ENCODE measurements at regions not wholly inside any gene's neighbourhood (a gene's known extent, or its start where the extent isn't known, plus 50 kb on each side); places are given as distances from the start of the nearest gene placed in this dataset.
"Not testable (repeated sequence)": the region's sequence is repeated elsewhere in the genome, so short reads cannot be mapped to it uniquely, and the experiment has no call there.

- 85 to 100% methylated on average over 2 to 7 of the region's 7 CpGs for WGBS, 2 experiments (ENCODE audit: low coverage in 1 of 2, low lambda C conversion rate in 2 of 2, missing lambda C conversion rate in 2 of 2)
- H3K4me2 ChIP-seq (ENCODE audit: unreplicated experiment): no peak overlapping the region
- no peaks in the 10 kb centered on the region for H3K36me3 ChIP-seq (ENCODE audit: low read depth)
- no peak overlapping the region for H2AFZ ChIP-seq
- no peaks in the 10 kb centered on the region for H3K9me3 ChIP-seq (ENCODE audit: low read depth)
- no peaks in the 10 kb centered on the region for H3K4me1 ChIP-seq (ENCODE audit: insufficient read depth)
- H3K9ac ChIP-seq: no peak overlapping the region
- no peaks in the 10 kb centered on the region for H4K20me1 ChIP-seq (ENCODE audit: insufficient read depth)
- no peaks in the 10 kb centered on the region for H3K27me3 ChIP-seq (replicated peaks; ENCODE audit: insufficient read depth)
- TF ChIP-seq EZH2phosphoT487 (IDR thresholded peaks at IDR 0.05; ENCODE audit: insufficient read depth, low read depth) (no peak), EZH2 (IDR thresholded peaks at IDR 0.05; ENCODE audit: insufficient read depth, poor library complexity, severe bottlenecking) (no peak)
- no peak for DNase-seq
- no peak overlapping the region for H3K27ac ChIP-seq
- no peaks in the 10 kb centered on the region for H3K79me2 ChIP-seq (ENCODE audit: insufficient read depth)
- H3K9me2 ChIP-seq (ENCODE audit: insufficient read depth): no peaks in the 10 kb centered on the region
- H3F3A ChIP-seq (ENCODE audit: insufficient read depth): no peaks in the 10 kb centered on the region
- H3K4me3 ChIP-seq: no peak overlapping the region
- in situ Hi-C loops (cut with MboI): no loop called here
These were observed 207.5 kb upstream of the HAAO start for GRCh38 chr2:42999856-43000241.

- no peaks in the 10 kb centered on the region for H4K20me1 ChIP-seq (ENCODE audit: insufficient read depth)
- H3K9me2 ChIP-seq (ENCODE audit: insufficient read depth): no peaks in the 10 kb centered on the region
- no peak overlapping the region for H2AFZ ChIP-seq
- no peaks in the 10 kb centered on the region for H3K4me1 ChIP-seq (ENCODE audit: insufficient read depth)
- H3K4me2 ChIP-seq (ENCODE audit: unreplicated experiment): no peak overlapping the region
- H3K36me3 ChIP-seq (ENCODE audit: low read depth): no peaks in the 10 kb centered on the region
- in situ Hi-C loops (cut with MboI): no loop called here
- WGBS, 2 experiments (ENCODE audit: low coverage in 1 of 2, low lambda C conversion rate in 2 of 2, missing lambda C conversion rate in 2 of 2): 84 to 95% methylated on average over 5 of the region's 5 CpGs
- H3K4me3 ChIP-seq: no peak overlapping the region
- no peaks in the 10 kb centered on the region for H3K27me3 ChIP-seq (replicated peaks; ENCODE audit: insufficient read depth)
- no peak for DNase-seq
- H3K27ac ChIP-seq: no peak overlapping the region
- no peaks in the 10 kb centered on the region for H3F3A ChIP-seq (ENCODE audit: insufficient read depth)
- no peaks in the 10 kb centered on the region for H3K79me2 ChIP-seq (ENCODE audit: insufficient read depth)
- H3K9me3 ChIP-seq (ENCODE audit: low read depth): no peaks in the 10 kb centered on the region
- TF ChIP-seq EZH2 (IDR thresholded peaks at IDR 0.05; ENCODE audit: insufficient read depth, poor library complexity, severe bottlenecking) (no peak), EZH2phosphoT487 (IDR thresholded peaks at IDR 0.05; ENCODE audit: insufficient read depth, low read depth) (no peak)
- no peak overlapping the region for H3K9ac ChIP-seq
These were observed 207.0 kb upstream of the HAAO start for GRCh38 chr2:42999391-42999841.

GRCh38 chr2:42998721-42999120 lies 206.3 kb upstream of the HAAO start:
- no peak overlapping the region for H3K9ac ChIP-seq
- in situ Hi-C loops (cut with MboI): no loop called here
- no peaks in the 10 kb centered on the region for H3K9me2 ChIP-seq (ENCODE audit: insufficient read depth)
- H3K4me2 ChIP-seq (ENCODE audit: unreplicated experiment): no peak overlapping the region
- no peaks in the 10 kb centered on the region for H3K27me3 ChIP-seq (replicated peaks; ENCODE audit: insufficient read depth)
- no peaks in the 10 kb centered on the region for H3K36me3 ChIP-seq (ENCODE audit: low read depth)
- TF ChIP-seq EZH2phosphoT487 (IDR thresholded peaks at IDR 0.05; ENCODE audit: insufficient read depth, low read depth) (no peak), EZH2 (IDR thresholded peaks at IDR 0.05; ENCODE audit: insufficient read depth, poor library complexity, severe bottlenecking) (no peak)
- no peak overlapping the region for H2AFZ ChIP-seq
- H3K9me3 ChIP-seq (ENCODE audit: low read depth): no peaks in the 10 kb centered on the region
- no peaks in the 10 kb centered on the region for H3F3A ChIP-seq (ENCODE audit: insufficient read depth)
- 97 to 98% methylated on average over 10 of the region's 10 CpGs for WGBS, 2 experiments (ENCODE audit: low coverage in 1 of 2, low lambda C conversion rate in 2 of 2, missing lambda C conversion rate in 2 of 2)
- H4K20me1 ChIP-seq (ENCODE audit: insufficient read depth): no peaks in the 10 kb centered on the region
- no peaks in the 10 kb centered on the region for H3K79me2 ChIP-seq (ENCODE audit: insufficient read depth)
- H3K27ac ChIP-seq: no peak overlapping the region
- no peak overlapping the region for H3K4me3 ChIP-seq
- H3K4me1 ChIP-seq (ENCODE audit: insufficient read depth): no peaks in the 10 kb centered on the region
- DNase-seq: no peak

- H3K9me3 ChIP-seq (ENCODE audit: low read depth): no peaks in the 10 kb centered on the region
- no peaks in the 10 kb centered on the region for H3K36me3 ChIP-seq (ENCODE audit: low read depth)
- H3K4me1 ChIP-seq (ENCODE audit: insufficient read depth): no peaks in the 10 kb centered on the region
- no peaks in the 10 kb centered on the region for H3K79me2 ChIP-seq (ENCODE audit: insufficient read depth)
- no peaks in the 10 kb centered on the region for H3K27me3 ChIP-seq (replicated peaks; ENCODE audit: insufficient read depth)
- no peak overlapping the region for H3K27ac ChIP-seq
- no peak overlapping the region for H3K9ac ChIP-seq
- no peaks in the 10 kb centered on the region for H4K20me1 ChIP-seq (ENCODE audit: insufficient read depth)
- no peaks in the 10 kb centered on the region for H3K9me2 ChIP-seq (ENCODE audit: insufficient read depth)
- H3F3A ChIP-seq (ENCODE audit: insufficient read depth): no peaks in the 10 kb centered on the region
- H2AFZ ChIP-seq: no peak overlapping the region
- in situ Hi-C loops (cut with MboI): no loop called here
- no peak overlapping the region for H3K4me2 ChIP-seq (ENCODE audit: unreplicated experiment)
- no peak for DNase-seq
- WGBS, 2 experiments (ENCODE audit: low coverage in 1 of 2, low lambda C conversion rate in 2 of 2, missing lambda C conversion rate in 2 of 2): 88 to 93% methylated on average over 4 of the region's 4 CpGs
- no peak overlapping the region for H3K4me3 ChIP-seq
- no peak for TF ChIP-seq EZH2 (IDR thresholded peaks at IDR 0.05; ENCODE audit: insufficient read depth, poor library complexity, severe bottlenecking)
These were observed 204.1 kb upstream of the HAAO start for GRCh38 chr2:42996528-42996927.

- Histone ChIP-seq H3K27ac (no peak overlapping the region), H3K4me3 (no peak overlapping the region), H3K4me1 (ENCODE audit: insufficient read depth) (no peaks in the 10 kb centered on the region), H3K36me3 (ENCODE audit: low read depth) (no peaks in the 10 kb centered on the region), H3K4me2 (ENCODE audit: unreplicated experiment) (no peak overlapping the region), H4K20me1 (ENCODE audit: insufficient read depth) (no peaks in the 10 kb centered on the region), H2AFZ (no peak overlapping the region), H3K9me2 (ENCODE audit: insufficient read depth) (no peaks in the 10 kb centered on the region), H3K79me2 (ENCODE audit: insufficient read depth) (no peaks in the 10 kb centered on the region), H3K9me3 (ENCODE audit: low read depth) (no peaks in the 10 kb centered on the region), H3K27me3 (replicated peaks; ENCODE audit: insufficient read depth) (no peaks in the 10 kb centered on the region), H3K9ac (no peak overlapping the region), H3F3A (ENCODE audit: insufficient read depth) (no peaks in the 10 kb centered on the region)
- DNase-seq: no peak
- in situ Hi-C loops (cut with MboI): no loop called here
- WGBS, 2 experiments (ENCODE audit: low coverage in 1 of 2, low lambda C conversion rate in 2 of 2, missing lambda C conversion rate in 2 of 2): 92 to 100% methylated on average over 1 of the region's 1 CpG
- TF ChIP-seq EZH2phosphoT487 (IDR thresholded peaks at IDR 0.05; ENCODE audit: insufficient read depth, low read depth) (no peak), EZH2 (IDR thresholded peaks at IDR 0.05; ENCODE audit: insufficient read depth, poor library complexity, severe bottlenecking) (no peak)
These were observed 203.5 kb upstream of the HAAO start for GRCh38 chr2:42995752-42996422.

GRCh38 chr2:42989283-42990081 lies 197.1 kb upstream of the HAAO start:
- H3K36me3 ChIP-seq (ENCODE audit: low read depth); H4K20me1 ChIP-seq (ENCODE audit: insufficient read depth); H3K79me2 ChIP-seq (ENCODE audit: insufficient read depth); H3K9ac ChIP-seq; in situ Hi-C loops (cut with MboI); H2AFZ ChIP-seq; H3K4me2 ChIP-seq (ENCODE audit: unreplicated experiment); H3K9me2 ChIP-seq (ENCODE audit: insufficient read depth); DNase-seq; H3K9me3 ChIP-seq (ENCODE audit: low read depth); H3K27me3 ChIP-seq (replicated peaks; ENCODE audit: insufficient read depth); H3K4me3 ChIP-seq; H3K27ac ChIP-seq: not testable (repeated sequence)
- H3F3A ChIP-seq (ENCODE audit: insufficient read depth): peaks cover 13% of the 10 kb centered on the region
- 85 to 90% methylated on average over 31 to 36 of the region's 37 CpGs for WGBS, 2 experiments (ENCODE audit: low coverage in 1 of 2, low lambda C conversion rate in 2 of 2, missing lambda C conversion rate in 2 of 2)
- H3K4me1 ChIP-seq (ENCODE audit: insufficient read depth): peaks cover 15% of the 10 kb centered on the region
